OCI-LY7 (cell line): ENCODE measurements at regions not wholly inside any gene's neighbourhood (a gene's known extent, or its start where the extent isn't known, plus 50 kb on each side); places are given as distances from the start of the nearest gene placed in this dataset.

Experiments used
- EZH2phosphoT487 ChIP-seq: fragments of 200-600 bp; sonication (generic); IDR thresholded peaks from 2 replicates; pipeline ENCODE4 v1.6.1; 2018; ENCODE audit warnings: low read depth, borderline replicate concordance, mild to moderate bottlenecking, mixed run types, antibody characterized with exemption, low read length, moderate library complexity, mixed read lengths
- TF ChIP-seq, protein P1 (sequence below): fragments of 200-600 bp; sonication (generic); conservative IDR thresholded peaks from 2 replicates; pipeline ENCODE4 v1.5.1; 2014; ENCODE audit warnings: mild to moderate bottlenecking, antibody characterized with exemption, low read length, moderate library complexity, mixed read lengths

- TF ChIP-seq, protein P1, sequence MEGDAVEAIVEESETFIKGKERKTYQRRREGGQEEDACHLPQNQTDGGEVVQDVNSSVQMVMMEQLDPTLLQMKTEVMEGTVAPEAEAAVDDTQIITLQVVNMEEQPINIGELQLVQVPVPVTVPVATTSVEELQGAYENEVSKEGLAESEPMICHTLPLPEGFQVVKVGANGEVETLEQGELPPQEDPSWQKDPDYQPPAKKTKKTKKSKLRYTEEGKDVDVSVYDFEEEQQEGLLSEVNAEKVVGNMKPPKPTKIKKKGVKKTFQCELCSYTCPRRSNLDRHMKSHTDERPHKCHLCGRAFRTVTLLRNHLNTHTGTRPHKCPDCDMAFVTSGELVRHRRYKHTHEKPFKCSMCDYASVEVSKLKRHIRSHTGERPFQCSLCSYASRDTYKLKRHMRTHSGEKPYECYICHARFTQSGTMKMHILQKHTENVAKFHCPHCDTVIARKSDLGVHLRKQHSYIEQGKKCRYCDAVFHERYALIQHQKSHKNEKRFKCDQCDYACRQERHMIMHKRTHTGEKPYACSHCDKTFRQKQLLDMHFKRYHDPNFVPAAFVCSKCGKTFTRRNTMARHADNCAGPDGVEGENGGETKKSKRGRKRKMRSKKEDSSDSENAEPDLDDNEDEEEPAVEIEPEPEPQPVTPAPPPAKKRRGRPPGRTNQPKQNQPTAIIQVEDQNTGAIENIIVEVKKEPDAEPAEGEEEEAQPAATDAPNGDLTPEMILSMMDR = no peak
- no peak for TF ChIP-seq EZH2phosphoT487
Measured at GRCh38 chrX:966396-967070, 245.9 kb downstream of the CRLF2 start.
